ENCODE measurements at regions not wholly inside any gene's neighbourhood (a gene's known extent, or its start where the extent isn't known, plus 50 kb on each side); places are given as distances from the start of the nearest gene placed in this dataset.
"Not testable (repeated sequence)": the region's sequence is repeated elsewhere in the genome, so short reads cannot be mapped to it uniquely, and the experiment has no call there.

GRCh38 chr10:80832693-80833092 is 295.0 kb downstream of the SH2D4B start:
- TF ChIP-seq, protein P1, sequence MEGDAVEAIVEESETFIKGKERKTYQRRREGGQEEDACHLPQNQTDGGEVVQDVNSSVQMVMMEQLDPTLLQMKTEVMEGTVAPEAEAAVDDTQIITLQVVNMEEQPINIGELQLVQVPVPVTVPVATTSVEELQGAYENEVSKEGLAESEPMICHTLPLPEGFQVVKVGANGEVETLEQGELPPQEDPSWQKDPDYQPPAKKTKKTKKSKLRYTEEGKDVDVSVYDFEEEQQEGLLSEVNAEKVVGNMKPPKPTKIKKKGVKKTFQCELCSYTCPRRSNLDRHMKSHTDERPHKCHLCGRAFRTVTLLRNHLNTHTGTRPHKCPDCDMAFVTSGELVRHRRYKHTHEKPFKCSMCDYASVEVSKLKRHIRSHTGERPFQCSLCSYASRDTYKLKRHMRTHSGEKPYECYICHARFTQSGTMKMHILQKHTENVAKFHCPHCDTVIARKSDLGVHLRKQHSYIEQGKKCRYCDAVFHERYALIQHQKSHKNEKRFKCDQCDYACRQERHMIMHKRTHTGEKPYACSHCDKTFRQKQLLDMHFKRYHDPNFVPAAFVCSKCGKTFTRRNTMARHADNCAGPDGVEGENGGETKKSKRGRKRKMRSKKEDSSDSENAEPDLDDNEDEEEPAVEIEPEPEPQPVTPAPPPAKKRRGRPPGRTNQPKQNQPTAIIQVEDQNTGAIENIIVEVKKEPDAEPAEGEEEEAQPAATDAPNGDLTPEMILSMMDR (IDR thresholded peaks at IDR 0.05) = not testable (repeated sequence)
- not testable (repeated sequence) for TF ChIP-seq TAF1 (IDR thresholded peaks at IDR 0.05; ENCODE audit: borderline replicate concordance, low read depth, low read length); ZBTB33 (IDR thresholded peaks at IDR 0.05; ENCODE audit: borderline replicate concordance, low read depth)
